GM19395 (cell line): ENCODE measurements at regions not wholly inside any gene's neighbourhood (a gene's known extent, or its start where the extent isn't known, plus 50 kb on each side); places are given as distances from the start of the nearest gene placed in this dataset.

Experiments
- ATAC-seq: cut with Tn5 transposase; IDR thresholded peaks from one replicate; pipeline ENCODE4 v1.9.1; 2021; ENCODE audit warnings: mild to moderate bottlenecking, moderate library complexity; ENCODE audit not compliant: unreplicated experiment

DNA sequence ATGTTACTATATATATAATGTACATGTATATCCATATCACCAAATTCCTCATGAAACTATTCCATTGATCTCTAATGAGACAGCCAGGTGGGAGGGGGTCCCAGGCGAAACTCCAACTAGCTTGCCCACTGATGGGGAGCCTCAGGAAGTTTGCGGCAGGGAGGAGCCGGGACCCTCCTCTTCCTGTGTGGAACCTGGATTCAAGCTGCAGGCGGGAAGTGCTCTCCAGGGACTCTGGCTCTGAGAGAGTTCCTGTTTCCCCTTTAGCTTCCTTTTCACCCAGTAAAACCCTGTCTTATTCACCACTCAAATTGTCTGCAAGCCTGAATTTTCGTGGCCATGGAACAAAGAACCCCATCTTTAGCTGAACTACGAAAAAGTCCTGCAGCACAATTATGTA is 152.2 kb downstream of the OPN5 start:
- no peak for ATAC-seq

DNA sequence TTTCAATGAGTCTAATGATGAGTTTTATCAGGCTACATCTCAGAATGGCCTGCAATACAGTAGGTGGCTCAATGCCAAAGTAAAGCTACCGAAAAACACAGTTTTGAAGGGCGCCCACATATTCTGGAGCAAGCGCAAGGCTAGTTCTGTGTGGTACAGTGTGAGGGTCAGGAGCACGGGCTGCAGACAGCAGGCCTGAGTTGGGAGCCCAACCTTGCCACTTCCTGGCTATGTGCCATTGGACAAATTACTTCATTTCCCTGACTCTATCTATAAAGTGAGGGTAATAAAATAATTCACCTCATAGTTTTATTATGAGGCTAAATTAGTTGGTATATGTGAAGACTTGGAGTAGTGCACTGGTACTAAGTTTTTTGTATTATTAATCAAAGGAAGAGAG is 150.7 kb downstream of the OPN5 start:
- no peak for ATAC-seq

- ATAC-seq = no peak
Measured at GRCh38 chr6:47924001-47924400, 142.2 kb downstream of the OPN5 start.

- no peak for ATAC-seq
Measured at GRCh38 chr6:47922391-47922790, 140.6 kb downstream of the OPN5 start.

GRCh38 chr6:47919875-47920274 is 138.0 kb downstream of the OPN5 start:
- no peak for ATAC-seq

GRCh38 chr6:47917811-47918210 is 136.0 kb downstream of the OPN5 start:
- no peak for ATAC-seq

DNA sequence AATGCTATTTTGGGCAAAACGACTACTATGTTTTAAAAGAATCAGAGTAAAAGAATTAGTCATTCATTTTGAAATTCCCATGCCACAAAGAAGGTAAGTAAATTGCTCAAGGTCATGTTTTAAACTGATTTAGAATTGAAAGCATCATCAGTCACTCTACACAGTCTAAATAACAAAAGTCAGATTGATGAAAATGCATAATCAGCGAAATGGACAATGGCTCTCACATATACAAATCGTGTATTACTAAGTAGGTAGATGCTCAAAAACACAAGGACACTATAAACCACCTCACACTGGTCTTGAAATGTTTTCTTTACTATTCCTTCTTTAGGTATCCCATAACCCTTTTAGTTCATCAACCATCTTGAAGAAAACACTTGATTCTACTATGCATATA is 135.4 kb downstream of the OPN5 start:
- ATAC-seq = no peak

GRCh38 chr6:47915017-47915416 is 133.2 kb downstream of the OPN5 start:
- ATAC-seq = no peak

GRCh38 chr6:47908271-47908670 is 126.4 kb downstream of the OPN5 start:
- no peak for ATAC-seq

DNA sequence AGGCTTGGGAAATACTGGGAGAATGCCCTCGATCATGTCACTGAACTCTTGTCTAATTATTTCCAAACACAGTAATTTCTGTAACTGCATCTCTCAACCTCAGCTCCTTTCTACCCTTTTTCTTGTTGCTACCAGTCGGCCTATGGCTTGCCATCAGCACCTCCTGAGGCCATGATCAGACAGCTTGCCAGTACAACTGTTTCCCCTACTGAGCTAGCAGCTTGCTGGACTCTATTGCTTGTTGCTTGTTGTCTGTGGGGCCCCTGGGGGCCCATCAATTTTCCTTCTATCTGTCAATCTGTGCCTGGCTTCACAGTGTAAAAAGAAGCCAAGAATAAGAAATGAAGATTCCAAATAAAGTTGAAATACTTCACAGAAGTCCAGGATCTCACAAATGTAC is 123.9 kb downstream of the OPN5 start:
- ATAC-seq = no peak

DNA sequence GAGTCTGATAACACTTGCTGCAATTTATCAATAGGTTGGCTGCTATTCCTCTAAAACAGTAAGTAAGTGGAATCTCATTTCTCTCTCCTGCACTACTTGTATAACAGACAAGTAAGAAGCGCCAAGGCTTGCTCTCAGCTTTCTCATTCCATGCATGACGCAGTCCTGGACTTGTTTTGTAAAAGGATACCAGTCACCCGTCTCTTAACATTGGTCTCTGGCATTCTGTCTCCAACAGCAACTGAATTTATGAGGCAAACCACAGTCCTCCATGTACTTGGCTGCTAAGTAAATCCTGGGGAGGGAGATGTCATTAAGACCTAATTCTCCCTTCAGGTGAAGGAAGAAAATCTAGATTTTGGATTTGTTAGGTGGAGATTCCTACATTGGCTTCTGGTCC is 115.4 kb downstream of the OPN5 start:
- no peak for ATAC-seq

- no peak for ATAC-seq
Measured at GRCh38 chr6:47890326-47890875, 108.6 kb downstream of the OPN5 start.

DNA sequence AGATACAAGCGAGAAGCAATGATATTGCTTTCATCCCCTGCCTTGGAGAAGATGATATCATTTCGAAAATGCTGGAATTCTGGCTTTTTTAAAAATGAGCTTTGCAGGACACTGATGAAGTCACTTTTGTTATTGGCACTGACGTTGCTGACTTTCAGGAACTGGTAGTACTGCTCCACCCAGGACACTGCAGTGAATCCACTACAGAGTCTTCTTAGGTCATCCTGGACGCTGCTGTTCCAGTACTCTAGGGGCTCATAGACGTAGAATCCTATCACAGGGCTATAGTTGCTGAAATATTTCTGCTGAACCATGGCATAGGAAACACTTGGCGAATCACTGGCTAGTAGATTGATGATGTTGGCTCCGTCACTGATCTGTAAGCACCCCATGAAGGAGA is 97.2 kb downstream of the OPN5 start:
- ATAC-seq = no peak
